ENCODE measurements at regions not wholly inside any gene's neighbourhood (a gene's known extent, or its start where the extent isn't known, plus 50 kb on each side); places are given as distances from the start of the nearest gene placed in this dataset.
A peak's percentile ranks its signal among the peaks of the same experiment; 100 is the strongest.
"Not testable (repeated sequence)": the region's sequence is repeated elsewhere in the genome, so short reads cannot be mapped to it uniquely, and the experiment has no call there.

- DNase-seq (ENCODE audit: low spot score) = no peak
These were observed 188.4 kb downstream of the C9orf50 start for GRCh38 chr9:129432297-129433154.

GRCh38 chr9:129430940-129431643 lies 189.8 kb downstream of the C9orf50 start:
- no peak for DNase-seq (ENCODE audit: low spot score)

GRCh38 chr9:129428864-129429577 lies 191.9 kb downstream of the C9orf50 start:
- no peak for DNase-seq (ENCODE audit: low spot score)

GRCh38 chr9:129427149-129427548 lies 193.8 kb downstream of the C9orf50 start:
- no peak for DNase-seq (ENCODE audit: low spot score)

GRCh38 chr9:129423755-129424154 lies 197.1 kb downstream of the C9orf50 start:
- not testable (repeated sequence) for DNase-seq (ENCODE audit: low spot score)

GRCh38 chr9:129423216-129423615 lies 197.7 kb downstream of the C9orf50 start:
- DNase-seq (ENCODE audit: low spot score) = no peak

- DNase-seq (ENCODE audit: low spot score) = no peak
These were observed 198.1 kb downstream of the C9orf50 start for GRCh38 chr9:129422843-129423192.

- no peak for DNase-seq (ENCODE audit: low spot score)
These were observed 198.7 kb downstream of the C9orf50 start for GRCh38 chr9:129422032-129422842.

GRCh38 chr9:129421371-129421770 lies 199.5 kb downstream of the C9orf50 start:
- no peak for DNase-seq (ENCODE audit: low spot score)

GRCh38 chr9:129420721-129421120 lies 200.2 kb downstream of the C9orf50 start:
- DNase-seq (ENCODE audit: low spot score) = no peak

GRCh38 chr9:129419382-129419899 lies 201.5 kb downstream of the C9orf50 start:
- DNase-seq (ENCODE audit: low spot score) = no peak

- no peak for DNase-seq (ENCODE audit: low spot score)
These were observed 202.4 kb downstream of the C9orf50 start for GRCh38 chr9:129418451-129418850.

- DNase-seq (ENCODE audit: low spot score) = no peak
These were observed 203.9 kb downstream of the C9orf50 start for GRCh38 chr9:129416821-129417539.

- DNase-seq (ENCODE audit: low spot score) = no peak
These were observed 204.8 kb downstream of the C9orf50 start for GRCh38 chr9:129415942-129416651.

GRCh38 chr9:129414993-129415941 lies 205.6 kb downstream of the C9orf50 start:
- DNase-seq (ENCODE audit: low spot score) = no peak

GRCh38 chr9:129414377-129414992 lies 206.4 kb downstream of the C9orf50 start:
- peak; percentile 60 for DNase-seq (ENCODE audit: low spot score)

- peak; percentile 100 for DNase-seq (ENCODE audit: low spot score)
These were observed 207.1 kb downstream of the C9orf50 start for GRCh38 chr9:129413537-129414376.
